ENCODE measurements at regions not wholly inside any gene's neighbourhood (a gene's known extent, or its start where the extent isn't known, plus 50 kb on each side); places are given as distances from the start of the nearest gene placed in this dataset.

GRCh38 chr18:7381307-7381706 is 150.4 kb downstream of the LRRC30 start:
- TF ChIP-seq, protein P1, sequence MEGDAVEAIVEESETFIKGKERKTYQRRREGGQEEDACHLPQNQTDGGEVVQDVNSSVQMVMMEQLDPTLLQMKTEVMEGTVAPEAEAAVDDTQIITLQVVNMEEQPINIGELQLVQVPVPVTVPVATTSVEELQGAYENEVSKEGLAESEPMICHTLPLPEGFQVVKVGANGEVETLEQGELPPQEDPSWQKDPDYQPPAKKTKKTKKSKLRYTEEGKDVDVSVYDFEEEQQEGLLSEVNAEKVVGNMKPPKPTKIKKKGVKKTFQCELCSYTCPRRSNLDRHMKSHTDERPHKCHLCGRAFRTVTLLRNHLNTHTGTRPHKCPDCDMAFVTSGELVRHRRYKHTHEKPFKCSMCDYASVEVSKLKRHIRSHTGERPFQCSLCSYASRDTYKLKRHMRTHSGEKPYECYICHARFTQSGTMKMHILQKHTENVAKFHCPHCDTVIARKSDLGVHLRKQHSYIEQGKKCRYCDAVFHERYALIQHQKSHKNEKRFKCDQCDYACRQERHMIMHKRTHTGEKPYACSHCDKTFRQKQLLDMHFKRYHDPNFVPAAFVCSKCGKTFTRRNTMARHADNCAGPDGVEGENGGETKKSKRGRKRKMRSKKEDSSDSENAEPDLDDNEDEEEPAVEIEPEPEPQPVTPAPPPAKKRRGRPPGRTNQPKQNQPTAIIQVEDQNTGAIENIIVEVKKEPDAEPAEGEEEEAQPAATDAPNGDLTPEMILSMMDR (IDR thresholded peaks at IDR 0.05 in 2 of 3, conservative IDR thresholded peaks at IDR 0.05 in 1 of 3; ENCODE audit: borderline replicate concordance in 1 of 3, insufficient read depth in 1 of 3, low read depth in 2 of 3, low read length in 2 of 3), result no peak
- TF ChIP-seq ZNF274 (IDR thresholded peaks at IDR 0.05; ENCODE audit: low read depth, low read length) (no peak), POLR2AphosphoS5 (IDR thresholded peaks at IDR 0.05; ENCODE audit: low read depth, low read length) (no peak), POLR2A (IDR thresholded peaks at IDR 0.05; ENCODE audit: borderline replicate concordance, extremely low read depth, insufficient read depth, insufficient read length) (no peak), EZH2 (IDR thresholded peaks at IDR 0.05) (no peak), SIN3A (IDR thresholded peaks at IDR 0.05; ENCODE audit: low read depth) (no peak), EZH2phosphoT487 (IDR thresholded peaks at IDR 0.05; ENCODE audit: borderline replicate concordance) (no peak), YY1 (IDR thresholded peaks at IDR 0.05; ENCODE audit: extremely low read depth, insufficient replicate concordance, low read depth, low read length) (no peak)
- TF ChIP-seq, protein P2, sequence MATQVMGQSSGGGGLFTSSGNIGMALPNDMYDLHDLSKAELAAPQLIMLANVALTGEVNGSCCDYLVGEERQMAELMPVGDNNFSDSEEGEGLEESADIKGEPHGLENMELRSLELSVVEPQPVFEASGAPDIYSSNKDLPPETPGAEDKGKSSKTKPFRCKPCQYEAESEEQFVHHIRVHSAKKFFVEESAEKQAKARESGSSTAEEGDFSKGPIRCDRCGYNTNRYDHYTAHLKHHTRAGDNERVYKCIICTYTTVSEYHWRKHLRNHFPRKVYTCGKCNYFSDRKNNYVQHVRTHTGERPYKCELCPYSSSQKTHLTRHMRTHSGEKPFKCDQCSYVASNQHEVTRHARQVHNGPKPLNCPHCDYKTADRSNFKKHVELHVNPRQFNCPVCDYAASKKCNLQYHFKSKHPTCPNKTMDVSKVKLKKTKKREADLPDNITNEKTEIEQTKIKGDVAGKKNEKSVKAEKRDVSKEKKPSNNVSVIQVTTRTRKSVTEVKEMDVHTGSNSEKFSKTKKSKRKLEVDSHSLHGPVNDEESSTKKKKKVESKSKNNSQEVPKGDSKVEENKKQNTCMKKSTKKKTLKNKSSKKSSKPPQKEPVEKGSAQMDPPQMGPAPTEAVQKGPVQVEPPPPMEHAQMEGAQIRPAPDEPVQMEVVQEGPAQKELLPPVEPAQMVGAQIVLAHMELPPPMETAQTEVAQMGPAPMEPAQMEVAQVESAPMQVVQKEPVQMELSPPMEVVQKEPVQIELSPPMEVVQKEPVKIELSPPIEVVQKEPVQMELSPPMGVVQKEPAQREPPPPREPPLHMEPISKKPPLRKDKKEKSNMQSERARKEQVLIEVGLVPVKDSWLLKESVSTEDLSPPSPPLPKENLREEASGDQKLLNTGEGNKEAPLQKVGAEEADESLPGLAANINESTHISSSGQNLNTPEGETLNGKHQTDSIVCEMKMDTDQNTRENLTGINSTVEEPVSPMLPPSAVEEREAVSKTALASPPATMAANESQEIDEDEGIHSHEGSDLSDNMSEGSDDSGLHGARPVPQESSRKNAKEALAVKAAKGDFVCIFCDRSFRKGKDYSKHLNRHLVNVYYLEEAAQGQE (IDR thresholded peaks at IDR 0.05; ENCODE audit: low read depth), result no peak

Data from HCT116 (cell line).